ENCODE measurements at regions not wholly inside any gene's neighbourhood (a gene's known extent, or its start where the extent isn't known, plus 50 kb on each side); places are given as distances from the start of the nearest gene placed in this dataset.

- Histone ChIP-seq H3K4me1 (ENCODE audit: control insufficient read depth in 2 of 3, insufficient read depth in 2 of 3, low read depth in 1 of 3, low read length in 3 of 3) (no peaks in the 10 kb centered on the region), H3K4me3 (ENCODE audit: low read length in 3 of 3) (no peak overlapping the region), H3K27ac (ENCODE audit: low read depth in 2 of 2, low read length in 2 of 2) (no peak overlapping the region), H3K27me3 (ENCODE audit: control insufficient read depth, insufficient read depth, low read length) (no peaks in the 10 kb centered on the region), H3K9ac (ENCODE audit: low read length in 3 of 3) (no peak overlapping the region), H3K9me3 (ENCODE audit: control insufficient read depth in 2 of 3, insufficient read depth in 1 of 3, low read length in 3 of 3) (peaks cover 0 to 6% (median 0%) of the 10 kb centered on the region in 3 donors), H3K36me3 (ENCODE audit: control insufficient read depth in 2 of 3, insufficient read depth in 3 of 3, low read length in 3 of 3) (no peaks in the 10 kb centered on the region)
- intact Hi-C loops (cut with DNase I) = no loop called here
- no peak for TF ChIP-seq CTCF (IDR thresholded peaks at IDR 0.05; ENCODE audit: borderline replicate concordance, extremely low read depth, insufficient read depth)
- no peak for DNase-seq
- no peak for FAIRE-seq
Measured at GRCh38 chr13:82867284-82867683, 1015.0 kb downstream of the SLITRK1 start.

GRCh38 chr13:82850644-82851043, 1031.6 kb downstream of the SLITRK1 start:
- H3K4me1 ChIP-seq (ENCODE audit: control insufficient read depth in 2 of 3, insufficient read depth in 2 of 3, low read depth in 1 of 3, low read length in 3 of 3) = no peaks in the 10 kb centered on the region
- H3K9ac ChIP-seq (ENCODE audit: low read length in 3 of 3) = no peak overlapping the region
- no peak for FAIRE-seq
- DNase-seq = no peak
- no peaks in the 10 kb centered on the region for H3K9me3 ChIP-seq (ENCODE audit: control insufficient read depth in 2 of 3, insufficient read depth in 1 of 3, low read length in 3 of 3)
- H3K36me3 ChIP-seq (ENCODE audit: control insufficient read depth in 2 of 3, insufficient read depth in 3 of 3, low read length in 3 of 3) = no peaks in the 10 kb centered on the region
- H3K27ac ChIP-seq (ENCODE audit: low read depth in 2 of 2, low read length in 2 of 2) = no peak overlapping the region
- H3K4me3 ChIP-seq (ENCODE audit: low read length in 3 of 3) = no peak overlapping the region
- no peak for TF ChIP-seq CTCF (IDR thresholded peaks at IDR 0.05; ENCODE audit: borderline replicate concordance, extremely low read depth, insufficient read depth)
- intact Hi-C loops (cut with DNase I) = no loop called here
- H3K27me3 ChIP-seq (ENCODE audit: control insufficient read depth, insufficient read depth, low read length) = no peaks in the 10 kb centered on the region

- H3K27me3 ChIP-seq (ENCODE audit: control insufficient read depth, insufficient read depth, low read length) = no peaks in the 10 kb centered on the region
- no peak overlapping the region for H3K9ac ChIP-seq (ENCODE audit: low read length in 3 of 3)
- H3K9me3 ChIP-seq (ENCODE audit: control insufficient read depth in 2 of 3, insufficient read depth in 1 of 3, low read length in 3 of 3) = no peaks in the 10 kb centered on the region
- FAIRE-seq = no peak
- intact Hi-C loops (cut with DNase I) = no loop called here
- no peak overlapping the region for H3K4me3 ChIP-seq (ENCODE audit: low read length in 3 of 3)
- no peak overlapping the region for H3K27ac ChIP-seq (ENCODE audit: low read depth in 2 of 2, low read length in 2 of 2)
- H3K36me3 ChIP-seq (ENCODE audit: control insufficient read depth in 2 of 3, insufficient read depth in 3 of 3, low read length in 3 of 3) = no peaks in the 10 kb centered on the region
- no peaks in the 10 kb centered on the region for H3K4me1 ChIP-seq (ENCODE audit: control insufficient read depth in 2 of 3, insufficient read depth in 2 of 3, low read depth in 1 of 3, low read length in 3 of 3)
- TF ChIP-seq CTCF (IDR thresholded peaks at IDR 0.05; ENCODE audit: borderline replicate concordance, extremely low read depth, insufficient read depth) = no peak
- no peak for DNase-seq
Measured at GRCh38 chr13:82848766-82849165, 1033.5 kb downstream of the SLITRK1 start.

- intact Hi-C loops (cut with DNase I) = no loop called here
- no peak overlapping the region for H3K4me3 ChIP-seq (ENCODE audit: low read length in 3 of 3)
- no peak for FAIRE-seq
Measured at GRCh38 chr13:82847595-82847994, 1034.7 kb downstream of the SLITRK1 start.

More at GRCh38 chr13:82847595-82847994, 1034.7 kb downstream of the SLITRK1 start:
- TF ChIP-seq CTCF (IDR thresholded peaks at IDR 0.05; ENCODE audit: borderline replicate concordance, extremely low read depth, insufficient read depth) = no peak
- no peaks in the 10 kb centered on the region for H3K4me1 ChIP-seq (ENCODE audit: control insufficient read depth in 2 of 3, insufficient read depth in 2 of 3, low read depth in 1 of 3, low read length in 3 of 3)
- no peaks in the 10 kb centered on the region for H3K9me3 ChIP-seq (ENCODE audit: control insufficient read depth in 2 of 3, insufficient read depth in 1 of 3, low read length in 3 of 3)
- no peaks in the 10 kb centered on the region for H3K27me3 ChIP-seq (ENCODE audit: control insufficient read depth, insufficient read depth, low read length)
- no peaks in the 10 kb centered on the region for H3K36me3 ChIP-seq (ENCODE audit: control insufficient read depth in 2 of 3, insufficient read depth in 3 of 3, low read length in 3 of 3)
- DNase-seq = peak in 2 of 5 donors; percentile 16 to 19
- H3K9ac ChIP-seq (ENCODE audit: low read length in 3 of 3) = no peak overlapping the region
- H3K27ac ChIP-seq (ENCODE audit: low read depth in 2 of 2, low read length in 2 of 2) = no peak overlapping the region
